H1 (cell line): ENCODE measurements at regions not wholly inside any gene's neighbourhood (a gene's known extent, or its start where the extent isn't known, plus 50 kb on each side); places are given as distances from the start of the nearest gene placed in this dataset.
A peak's percentile ranks its signal among the peaks of the same experiment; 100 is the strongest.

Experiments
- CTCF ChIA-PET: fragments of 300-600 bp; sonication (Branson Sonifier 250); formaldehyde crosslinking; loops from one replicate; lab custom pipeline; 2021; ENCODE audit not compliant: partially characterized antibody; lab: Charles Lee
- POLR2A ChIA-PET: fragments of 300-600 bp; sonication (Branson Sonifier 250); formaldehyde crosslinking; loops from one replicate; lab custom pipeline; 2021; ENCODE audit warnings: inconsistent platforms; ENCODE audit not compliant: partially characterized antibody; lab: Charles Lee
- DNase-seq, 2 experiments: peaks; one replicate each; pipeline versions ENCODE4 v3.0.0 to v3.0.0-alpha.2; 2010 to 2022; ENCODE audit warnings: low spot score in 2 of 2, low read depth in 1 of 2, mixed read lengths in 1 of 2
- FAIRE-seq: peaks from 2 replicates; lab custom pipeline; 2011; peaks lifted over from hg19 to GRCh38; lab: Jason Lieb, UNC
- H2AFZ ChIP-seq: 2 replicates; pipeline ENCODE4 v1.8.1; 2012; ENCODE audit warnings: low read length, inconsistent platforms
- H2AK5ac ChIP-seq: 2 replicates; pipeline ENCODE4 v1.6.1; 2013; ENCODE audit warnings: low read depth, low read length
- H2BK120ac ChIP-seq: replicated peaks from 2 replicates; pipeline ENCODE3; 2013; ENCODE audit warnings: low read depth, low read length, inconsistent platforms
- H2BK12ac ChIP-seq: 2 replicates; pipeline ENCODE4 v1.6.1; 2013; ENCODE audit warnings: low read depth, low read length
- H2BK15ac ChIP-seq: 2 replicates; pipeline ENCODE4 v1.6.1; 2013; ENCODE audit warnings: low read length
- H2BK20ac ChIP-seq: 2 replicates; pipeline ENCODE4 v1.6.1; 2013; ENCODE audit warnings: low read length
- H2BK5ac ChIP-seq: 2 replicates; pipeline ENCODE4 v1.6.1; 2013; ENCODE audit warnings: low read depth, low read length
- H3K14ac ChIP-seq: 2 replicates; pipeline ENCODE4 v1.6.1; 2013; ENCODE audit warnings: inconsistent platforms; ENCODE audit not compliant: insufficient read length
- H3K18ac ChIP-seq: 2 replicates; pipeline ENCODE4 v1.6.1; 2013; ENCODE audit warnings: low read length; ENCODE audit errors: extremely low read depth
- H3K23ac ChIP-seq: 2 replicates; pipeline ENCODE4 v1.6.1; 2013; ENCODE audit warnings: inconsistent platforms; ENCODE audit not compliant: insufficient read length
- H3K23me2 ChIP-seq: 2 replicates; pipeline ENCODE4 v1.6.1; 2013; ENCODE audit warnings: low read depth, low read length
- H3K27ac ChIP-seq: 2 replicates; pipeline ENCODE4 v1.6.1; 2011; ENCODE audit warnings: low read depth, low read length, inconsistent platforms
- H3K27me3 ChIP-seq, 4 experiments: replicated peaks in 1 of 4; 1 replicate in 1 of 4; 2 replicates in 3 of 4; pipeline versions ENCODE4 v1.6.1 to v1.8.1; 2011 to 2013; ENCODE audit warnings: low read length in 3 of 4, mild to moderate bottlenecking in 3 of 4, inconsistent platforms in 2 of 4, mixed read lengths in 2 of 4, moderate library complexity in 1 of 4; ENCODE audit not compliant: control insufficient read depth in 3 of 4, insufficient read depth in 3 of 4; ENCODE audit errors: extremely low read depth in 1 of 4
- H3K36me3 ChIP-seq, 4 experiments: 2 replicates each; pipeline versions ENCODE4 v1.6.1 to v1.8.1; 2011 to 2013; ENCODE audit warnings: mild to moderate bottlenecking in 4 of 4, low read length in 3 of 4, moderate library complexity in 2 of 4, control low read depth in 1 of 4, inconsistent platforms in 1 of 4; ENCODE audit not compliant: insufficient read depth in 4 of 4, control insufficient read depth in 2 of 4
- H3K4ac ChIP-seq: replicated peaks from 2 replicates; pipeline ENCODE3; 2013; ENCODE audit warnings: low read length, low read depth, mixed read lengths, inconsistent platforms; ENCODE audit not compliant: insufficient read length
- H3K4me1 ChIP-seq, 4 experiments: replicated peaks in 1 of 4; 1 replicate in 1 of 4; 2 replicates in 3 of 4; pipeline versions ENCODE4 v1.6.1 to v1.8.1; 2011 to 2013; ENCODE audit warnings: low read length in 3 of 4, inconsistent platforms in 2 of 4, mixed read lengths in 1 of 4; ENCODE audit not compliant: insufficient read depth in 4 of 4, control insufficient read depth in 3 of 4
- H3K4me2 ChIP-seq, 2 experiments: 2 replicates each; pipeline versions ENCODE4 v1.6.1 to v1.8.1; 2011 to 2013; ENCODE audit warnings: low read depth in 2 of 2, low read length in 2 of 2, control low read depth in 1 of 2, inconsistent platforms in 1 of 2, mild to moderate bottlenecking in 1 of 2; ENCODE audit not compliant: insufficient read depth in 1 of 2
- H3K4me3 ChIP-seq, 4 experiments: fragments of 200-600, 300-600 bp in 1 of 4; sonication (generic), shearing (Covaris generic), sonication (Bioruptor Twin) in 1 of 4; 2 replicates each; pipeline versions ENCODE4 v1.5.1 to v1.8.1; 2011 to 2016; ENCODE audit warnings: low read length in 4 of 4, low read depth in 3 of 4, control low read depth in 2 of 4, inconsistent platforms in 2 of 4, mild to moderate bottlenecking in 2 of 4, mixed read lengths in 1 of 4, moderate library complexity in 1 of 4; ENCODE audit not compliant: insufficient read depth in 2 of 4; ENCODE audit errors: extremely low read depth in 1 of 4
- H3K56ac ChIP-seq: replicated peaks from 2 replicates; pipeline ENCODE3; 2013; ENCODE audit warnings: low read depth, mild to moderate bottlenecking, mixed read lengths, low read length, inconsistent platforms; ENCODE audit not compliant: insufficient read length
- H3K79me1 ChIP-seq: 2 replicates; pipeline ENCODE4 v1.6.1; 2013; ENCODE audit warnings: low read depth, low read length, control low read depth
- H3K79me2 ChIP-seq, 2 experiments: 2 replicates each; pipeline versions ENCODE4 v1.6.1 to v1.8.1; 2012 to 2013; ENCODE audit warnings: low read length in 2 of 2, mild to moderate bottlenecking in 2 of 2, inconsistent platforms in 1 of 2; ENCODE audit not compliant: insufficient read depth in 2 of 2, control insufficient read depth in 1 of 2
- H3K9ac ChIP-seq, 4 experiments: replicated peaks in 1 of 4; 1 replicate in 1 of 4; 2 replicates in 3 of 4; pipeline versions ENCODE4 v1.6.1 to v1.8.1; 2011 to 2013; ENCODE audit warnings: low read depth in 3 of 4, low read length in 3 of 4, control low read depth in 2 of 4, mild to moderate bottlenecking in 2 of 4, moderate library complexity in 2 of 4, inconsistent platforms in 1 of 4; ENCODE audit errors: extremely low read depth in 1 of 4
- H3K9me3 ChIP-seq, 2 experiments: 2 replicates each; pipeline versions ENCODE4 v1.6.1 to v1.8.1; 2012 to 2013; ENCODE audit warnings: mild to moderate bottlenecking in 2 of 2, moderate library complexity in 2 of 2, control low read depth in 1 of 2, inconsistent platforms in 1 of 2, low read depth in 1 of 2, low read length in 1 of 2, mixed read lengths in 1 of 2; ENCODE audit not compliant: insufficient read depth in 2 of 2
- H4K20me1 ChIP-seq, 2 experiments: replicated peaks in 1 of 2; 2 replicates each; pipeline versions ENCODE3 to v1.8.1; 2011 to 2013; ENCODE audit warnings: inconsistent platforms in 2 of 2, low read length in 2 of 2, mild to moderate bottlenecking in 1 of 2; ENCODE audit not compliant: insufficient read depth in 2 of 2, control insufficient read depth in 1 of 2
- H4K5ac ChIP-seq: 2 replicates; pipeline ENCODE4 v1.6.1; 2013; ENCODE audit warnings: low read length, low read depth, mixed read lengths, inconsistent platforms; ENCODE audit not compliant: insufficient read length
- H4K8ac ChIP-seq: 2 replicates; pipeline ENCODE4 v1.8.0; 2013; ENCODE audit warnings: mild to moderate bottlenecking, moderate library complexity, low read length, inconsistent platforms; ENCODE audit not compliant: insufficient read depth; ENCODE audit errors: extremely low read depth
- H4K91ac ChIP-seq: replicated peaks from 2 replicates; pipeline ENCODE3; 2013; ENCODE audit warnings: low read length, mixed read lengths, inconsistent platforms; ENCODE audit not compliant: insufficient read length
- CBX8 ChIP-seq: fragments of 300-800, 300-1000 bp; sonication (generic); IDR thresholded peaks from 2 replicates; pipeline ENCODE4 v1.7.1; 2016; ENCODE audit warnings: low read depth, low read length, borderline replicate concordance
- CEBPB ChIP-seq: IDR thresholded peaks from 2 replicates; pipeline ENCODE4 v1.6.1; 2012; ENCODE audit warnings: low read depth, low read length
- CHD1 ChIP-seq: IDR thresholded peaks from 2 replicates; pipeline ENCODE4 v1.6.1; 2012; ENCODE audit warnings: low read depth, low read length, improper control_type of control experiment
- EP300 ChIP-seq, 2 experiments: IDR thresholded peaks; 1 replicate in 1 of 2; 2 replicates in 1 of 2; pipeline ENCODE4 v1.6.1; 2011 to 2012; ENCODE audit warnings: low read depth in 2 of 2, low read length in 2 of 2, mild to moderate bottlenecking in 2 of 2, borderline replicate concordance in 1 of 2, inconsistent platforms in 1 of 2, moderate library complexity in 1 of 2
- JUN ChIP-seq: IDR thresholded peaks from 2 replicates; pipeline ENCODE4 v1.6.1; 2011; ENCODE audit warnings: low read depth, mild to moderate bottlenecking, improper control_type of control experiment, low read length
- KDM5A ChIP-seq: fragments of 200-600 bp; IDR thresholded peaks from 2 replicates; pipeline ENCODE4 v1.7.1; 2012; ENCODE audit warnings: mild to moderate bottlenecking, low read length, inconsistent platforms, mixed read lengths
- POLR2A ChIP-seq, 2 experiments: IDR thresholded peaks; 1 replicate in 1 of 2; 2 replicates in 1 of 2; pipeline ENCODE4 v1.6.1; 2011; ENCODE audit warnings: low read depth in 2 of 2, low read length in 2 of 2, mild to moderate bottlenecking in 2 of 2; ENCODE audit errors: control extremely low read depth in 1 of 2
- POLR2AphosphoS5 ChIP-seq: IDR thresholded peaks from 2 replicates; pipeline ENCODE4 v1.6.1; 2011; ENCODE audit warnings: low read depth, low read length
- RAD21 ChIP-seq, 2 experiments: IDR thresholded peaks in 1 of 2; conservative IDR thresholded peaks in 1 of 2; 2 replicates each; pipeline ENCODE4 v1.6.1; 2011; ENCODE audit warnings: low read depth in 2 of 2, low read length in 2 of 2, improper control_type of control experiment in 1 of 2, inconsistent platforms in 1 of 2, mild to moderate bottlenecking in 1 of 2, moderate library complexity in 1 of 2
- RNF2 ChIP-seq: fragments of 200-900, 300-1000 bp; sonication (generic); IDR thresholded peaks from 2 replicates; pipeline ENCODE4 v1.7.1; 2016; ENCODE audit warnings: borderline replicate concordance, low read depth, mild to moderate bottlenecking, antibody characterized with exemption, low read length; ENCODE audit not compliant: poor library complexity, severe bottlenecking; ENCODE audit errors: missing control alignments
- SIX5 ChIP-seq: IDR thresholded peaks from 2 replicates; pipeline ENCODE4 v1.6.1; 2011; ENCODE audit warnings: mild to moderate bottlenecking, low read depth, low read length
- WGBS, 2 experiments: shearing (Covaris generic) in 1 of 2; methylation state at CpG; one replicate each; pipeline versions ENCODE4 v1.1.6 to v1.1.7; 2013 to 2015; ENCODE audit warnings: low lambda C conversion rate in 2 of 2, mixed read lengths in 2 of 2, inconsistent platforms in 1 of 2, low coverage in 1 of 2, missing lambda C conversion rate in 1 of 2; ENCODE audit not compliant: insufficient replicate concordance in 2 of 2, insufficient coverage in 1 of 2, insufficient read length in 1 of 2; ENCODE audit errors: extremely low coverage in 1 of 2, missing lambda C conversion rate in 1 of 2; 5-methylcytosine and 5-hydroxymethylcytosine counted together
- TF ChIP-seq, protein P1 (sequence below), 3 experiments: IDR thresholded peaks; 1 replicate in 2 of 3; 2 replicates in 1 of 3; pipeline versions ENCODE4 v1.5.1 to v1.6.1; 2011; ENCODE audit warnings: low read length in 3 of 3, mild to moderate bottlenecking in 3 of 3, inconsistent platforms in 2 of 3, low read depth in 1 of 3, moderate library complexity in 1 of 3; ENCODE audit not compliant: insufficient read depth in 1 of 3; ENCODE audit errors: control extremely low read depth in 1 of 3

DNA sequence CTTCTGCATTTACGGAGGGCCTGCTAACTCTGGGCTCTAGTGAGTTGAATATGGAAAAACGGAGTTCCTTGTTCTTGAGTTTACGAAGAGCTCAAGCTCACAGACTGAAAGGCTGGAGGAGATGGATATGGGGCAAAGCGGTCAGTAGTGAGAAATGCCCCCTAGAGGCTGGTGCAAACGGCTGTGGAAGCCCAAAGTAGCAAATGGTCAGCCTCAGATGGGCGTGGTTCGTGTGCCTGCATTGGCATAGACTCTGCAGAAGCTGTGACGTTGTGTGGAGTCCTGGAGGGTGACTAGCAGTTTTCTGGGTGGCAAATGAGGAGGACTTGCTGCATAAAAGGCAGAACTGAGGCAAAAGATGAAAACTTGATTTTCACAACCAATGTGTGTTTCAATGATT is 93.6 kb upstream of the TWIST2 start:
- Histone ChIP-seq H3K56ac (no peak overlapping the region), H3K23ac (no peak overlapping the region), H3K23me2 (no peaks in the 10 kb centered on the region), H2AK5ac (no peak overlapping the region), H3K14ac (no peak overlapping the region), H4K8ac (no peak overlapping the region), H3K27me3 (no peaks in the 10 kb centered on the region), H2BK12ac (no peak overlapping the region), H3K9me3 (no peaks in the 10 kb centered on the region), H3K4me3 (no peak overlapping the region), H3K36me3 (no peaks in the 10 kb centered on the region), H4K91ac (no peak overlapping the region), H3K4ac (no peak overlapping the region), H4K5ac (no peak overlapping the region), H3K9ac (no peak overlapping the region), H4K20me1 (no peaks in the 10 kb centered on the region), H3K18ac (no peak overlapping the region), H3K79me1 (no peaks in the 10 kb centered on the region), H3K79me2 (no peaks in the 10 kb centered on the region), H2BK5ac (no peak overlapping the region), H3K27ac (no peak overlapping the region), H2BK120ac (no peak overlapping the region), H3K4me1 (no peaks in the 10 kb centered on the region), H2BK20ac (no peak overlapping the region), H2BK15ac (no peak overlapping the region), H3K4me2 (no peak overlapping the region), H2AFZ (no peak overlapping the region)
- DNase-seq (no peak), FAIRE-seq (no peak)
- ChIA-PET POLR2A (no interaction called here), CTCF (no interaction called here)
- 72% methylated on average over 8 of the region's 8 CpGs; no CpG with 5 or more reads in 1 of the 2 experiments for WGBS, 2 experiments
- TF ChIP-seq KDM5A (no peak), RNF2 (no peak), CBX8 (no peak), JUN (no peak), RAD21 (IDR thresholded peaks at IDR 0.05 in 1 of 2, conservative IDR thresholded peaks at IDR 0.05 in 1 of 2; ENCODE audit: low read depth in 2 of 2, low read length in 2 of 2) (peak; percentile 35 to 45; a peak in 3 of 4 replicates), CEBPB (no peak), EP300 (IDR thresholded peaks at IDR 0.05; ENCODE audit: borderline replicate concordance in 1 of 2, low read depth in 2 of 2, low read length in 2 of 2) (no peak), POLR2AphosphoS5 (no peak), POLR2A (IDR thresholded peaks at IDR 0.05; ENCODE audit: control extremely low read depth in 1 of 2, low read depth in 2 of 2, low read length in 2 of 2) (no peak), CHD1 (no peak), SIX5 (no peak)
- TF ChIP-seq, protein P1, sequence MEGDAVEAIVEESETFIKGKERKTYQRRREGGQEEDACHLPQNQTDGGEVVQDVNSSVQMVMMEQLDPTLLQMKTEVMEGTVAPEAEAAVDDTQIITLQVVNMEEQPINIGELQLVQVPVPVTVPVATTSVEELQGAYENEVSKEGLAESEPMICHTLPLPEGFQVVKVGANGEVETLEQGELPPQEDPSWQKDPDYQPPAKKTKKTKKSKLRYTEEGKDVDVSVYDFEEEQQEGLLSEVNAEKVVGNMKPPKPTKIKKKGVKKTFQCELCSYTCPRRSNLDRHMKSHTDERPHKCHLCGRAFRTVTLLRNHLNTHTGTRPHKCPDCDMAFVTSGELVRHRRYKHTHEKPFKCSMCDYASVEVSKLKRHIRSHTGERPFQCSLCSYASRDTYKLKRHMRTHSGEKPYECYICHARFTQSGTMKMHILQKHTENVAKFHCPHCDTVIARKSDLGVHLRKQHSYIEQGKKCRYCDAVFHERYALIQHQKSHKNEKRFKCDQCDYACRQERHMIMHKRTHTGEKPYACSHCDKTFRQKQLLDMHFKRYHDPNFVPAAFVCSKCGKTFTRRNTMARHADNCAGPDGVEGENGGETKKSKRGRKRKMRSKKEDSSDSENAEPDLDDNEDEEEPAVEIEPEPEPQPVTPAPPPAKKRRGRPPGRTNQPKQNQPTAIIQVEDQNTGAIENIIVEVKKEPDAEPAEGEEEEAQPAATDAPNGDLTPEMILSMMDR (IDR thresholded peaks at IDR 0.05; ENCODE audit: control extremely low read depth in 1 of 3, insufficient read depth in 1 of 3, low read depth in 1 of 3, low read length in 3 of 3): peak; percentile 54 to 65 (median 64)
